T-cell (primary cell): ENCODE measurements at regions not wholly inside any gene's neighbourhood (a gene's known extent, or its start where the extent isn't known, plus 50 kb on each side); places are given as distances from the start of the nearest gene placed in this dataset.

ENCODE experiments used
- ATAC-seq, 4 experiments: fragments of 200-7000 bp in 3 of 4; fragments of 150-1000 bp in 1 of 4; cut with Tn5 transposase; replicated peaks in 1 of 4; 1 replicate in 3 of 4; 2 replicates in 1 of 4; pipeline ENCODE4 v1.10.0; 2021; ENCODE audit warnings: moderate library complexity in 3 of 4, mild to moderate bottlenecking in 2 of 4, moderate number of reproducible peaks in 1 of 4
- CTCF ChIA-PET, 2 donors: fragments of 300-600 bp; sonication (Branson Sonifier 250); formaldehyde crosslinking; loops; one replicate each; lab custom pipeline; 2022; ENCODE audit warnings: antibody characterized with exemption in 2 of 2; lab: Charles Lee
- POLR2A ChIA-PET, 2 donors: fragments of 300-600 bp; sonication (Branson Sonifier 250); formaldehyde crosslinking; loops; one replicate each; lab custom pipeline; 2022; ENCODE audit warnings: antibody characterized with exemption in 2 of 2; lab: Charles Lee
- DNase-seq, 35 experiments: peaks; one replicate each; pipeline versions ENCODE4 v3.0.0 to v3.0.0-alpha.2; 2013 to 2023
- H3K27ac ChIP-seq: one replicate; pipeline ENCODE4 v1.5.1; 2013; ENCODE audit warnings: low read length
- H3K27me3 ChIP-seq, 2 experiments: replicated peaks in 1 of 2; 1 replicate in 1 of 2; 2 replicates in 1 of 2; pipeline versions ENCODE4 v1.6.1 to v1.7.0; 2013; ENCODE audit warnings: low read length in 1 of 2, mixed read lengths in 1 of 2; ENCODE audit not compliant: control insufficient read depth in 2 of 2, insufficient read depth in 2 of 2; ENCODE audit errors: extremely low read depth in 1 of 2
- H3K36me3 ChIP-seq, 2 donors: 1 replicate in 1 of 2; 2 replicates in 1 of 2; pipeline versions ENCODE4 v1.6.1 to v1.7.0; 2013; ENCODE audit warnings: low read length in 1 of 2; ENCODE audit not compliant: control insufficient read depth in 2 of 2, insufficient read depth in 1 of 2; ENCODE audit errors: extremely low read depth in 1 of 2
- H3K4me1 ChIP-seq, 2 experiments: 1 replicate in 1 of 2; 2 replicates in 1 of 2; pipeline versions ENCODE4 v1.6.1 to v1.7.0; 2013; ENCODE audit warnings: low read length in 2 of 2, mixed read lengths in 1 of 2; ENCODE audit not compliant: insufficient read depth in 2 of 2, control insufficient read depth in 1 of 2; ENCODE audit errors: extremely low read depth in 1 of 2
- H3K4me3 ChIP-seq, 2 donors: 1 replicate in 1 of 2; 2 replicates in 1 of 2; pipeline versions ENCODE4 v1.5.1 to v1.7.0; 2013; ENCODE audit warnings: mild to moderate bottlenecking in 2 of 2, low read length in 1 of 2, moderate library complexity in 1 of 2; ENCODE audit not compliant: control insufficient read depth in 1 of 2; ENCODE audit errors: extremely low read depth in 1 of 2
- H3K9me3 ChIP-seq: 2 replicates; pipeline ENCODE4 v1.7.0; 2013
- H3K27ac Mint-ChIP-seq, 2 donors: one replicate each; pipeline ENCODE4 v1.8.0; 2020 to 2021; ENCODE audit warnings: mild to moderate bottlenecking in 2 of 2, mixed read lengths in 2 of 2
- H3K27me3 Mint-ChIP-seq, 2 donors: one replicate each; pipeline ENCODE4 v1.8.0; 2021 to 2022; ENCODE audit warnings: mixed read lengths in 2 of 2
- H3K36me3 Mint-ChIP-seq: one replicate; pipeline ENCODE4 v1.8.0; 2021; ENCODE audit warnings: mixed read lengths
- H3K4me1 Mint-ChIP-seq, 3 donors: one replicate each; pipeline ENCODE4 v1.8.0; 2020 to 2022; ENCODE audit warnings: mixed read lengths in 3 of 3, mild to moderate bottlenecking in 1 of 3
- H3K4me3 Mint-ChIP-seq, 3 donors: one replicate each; pipeline ENCODE4 v1.8.0; 2020 to 2022; ENCODE audit warnings: mild to moderate bottlenecking in 3 of 3, mixed read lengths in 3 of 3, moderate library complexity in 3 of 3
- H3K9me3 Mint-ChIP-seq, 3 donors: one replicate each; pipeline ENCODE4 v1.8.0; 2020 to 2022; ENCODE audit warnings: mixed read lengths in 3 of 3
- WGBS: methylation state at CpG from one replicate; pipeline ENCODE4 v1.1.5; 2013; ENCODE audit warnings: missing lambda C conversion rate; ENCODE audit not compliant: insufficient coverage; 5-methylcytosine and 5-hydroxymethylcytosine counted together

DNA sequence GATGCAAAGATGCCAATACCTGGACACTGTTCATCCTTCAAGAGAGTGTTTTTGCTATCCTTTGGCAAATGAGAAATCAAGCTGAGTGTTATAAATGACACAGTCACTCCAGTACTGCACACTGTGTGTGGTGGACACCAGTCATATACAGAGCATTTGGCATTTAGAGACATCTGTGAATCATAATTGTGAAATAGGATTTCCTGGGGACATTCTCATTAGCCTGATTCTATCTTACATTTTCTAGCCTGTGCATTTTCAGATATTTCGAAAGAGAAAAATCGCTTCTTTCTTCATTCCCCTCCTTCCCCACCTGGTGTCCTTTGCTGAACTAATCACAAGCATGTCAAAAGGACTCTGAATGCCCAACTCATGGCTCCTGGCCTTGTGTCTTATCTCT lies 781.0 kb upstream of the ARGLU1 start:
- WGBS = 73% methylated on average over 2 of the region's 2 CpGs
- peaks cover 0 to 11% (median 6%) of the 10 kb centered on the region in 3 donors for H3K9me3 Mint-ChIP-seq
- Histone ChIP-seq H3K27ac (no peak overlapping the region), H3K9me3 (no peaks in the 10 kb centered on the region), H3K4me1 (no peaks in the 10 kb centered on the region), H3K4me3 (no peak overlapping the region), H3K36me3 (no peaks in the 10 kb centered on the region), H3K27me3 (no peaks in the 10 kb centered on the region)
- H3K27ac Mint-ChIP-seq = no peak overlapping the region
- ATAC-seq = no peak
- no peaks in the 10 kb centered on the region for H3K4me1 Mint-ChIP-seq
- no peak for DNase-seq
- H3K4me3 Mint-ChIP-seq = no peak overlapping the region
- ChIA-PET CTCF (no interaction called here), POLR2A (no interaction called here)
- H3K36me3 Mint-ChIP-seq = no peaks in the 10 kb centered on the region
- no peaks in the 10 kb centered on the region for H3K27me3 Mint-ChIP-seq

DNA sequence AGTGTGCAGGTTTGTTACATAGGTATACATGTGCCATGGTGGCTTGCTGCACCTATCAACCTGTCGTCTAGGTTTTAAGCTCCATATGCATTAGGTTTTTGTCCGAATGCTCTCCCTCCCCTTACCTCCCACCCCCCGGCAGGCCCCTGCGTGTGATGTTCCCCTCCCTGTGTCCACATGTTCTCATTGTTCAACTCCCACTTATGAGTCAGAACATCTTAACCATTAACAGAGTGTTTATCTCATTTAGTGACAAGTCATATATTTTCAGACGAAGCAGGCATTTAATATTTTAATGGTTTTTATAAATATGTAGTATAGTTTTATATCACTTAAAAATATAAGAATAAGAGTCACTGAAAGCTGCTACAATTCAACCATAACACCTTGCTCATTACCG lies 780.5 kb upstream of the ARGLU1 start:
- H3K36me3 Mint-ChIP-seq = no peaks in the 10 kb centered on the region
- Histone ChIP-seq H3K36me3 (no peaks in the 10 kb centered on the region), H3K4me3 (no peak overlapping the region), H3K27ac (no peak overlapping the region), H3K4me1 (no peaks in the 10 kb centered on the region), H3K9me3 (no peaks in the 10 kb centered on the region), H3K27me3 (no peaks in the 10 kb centered on the region)
- DNase-seq (no peak), ATAC-seq (no peak)
- H3K27me3 Mint-ChIP-seq = no peaks in the 10 kb centered on the region
- peaks cover 0 to 11% (median 6%) of the 10 kb centered on the region in 3 donors for H3K9me3 Mint-ChIP-seq
- no peak overlapping the region for H3K4me3 Mint-ChIP-seq
- no peaks in the 10 kb centered on the region for H3K4me1 Mint-ChIP-seq
- WGBS = no CpG with 5 or more reads among the region's 6 CpGs
- ChIA-PET CTCF (no interaction called here), POLR2A (no interaction called here)
- H3K27ac Mint-ChIP-seq = no peak overlapping the region

DNA sequence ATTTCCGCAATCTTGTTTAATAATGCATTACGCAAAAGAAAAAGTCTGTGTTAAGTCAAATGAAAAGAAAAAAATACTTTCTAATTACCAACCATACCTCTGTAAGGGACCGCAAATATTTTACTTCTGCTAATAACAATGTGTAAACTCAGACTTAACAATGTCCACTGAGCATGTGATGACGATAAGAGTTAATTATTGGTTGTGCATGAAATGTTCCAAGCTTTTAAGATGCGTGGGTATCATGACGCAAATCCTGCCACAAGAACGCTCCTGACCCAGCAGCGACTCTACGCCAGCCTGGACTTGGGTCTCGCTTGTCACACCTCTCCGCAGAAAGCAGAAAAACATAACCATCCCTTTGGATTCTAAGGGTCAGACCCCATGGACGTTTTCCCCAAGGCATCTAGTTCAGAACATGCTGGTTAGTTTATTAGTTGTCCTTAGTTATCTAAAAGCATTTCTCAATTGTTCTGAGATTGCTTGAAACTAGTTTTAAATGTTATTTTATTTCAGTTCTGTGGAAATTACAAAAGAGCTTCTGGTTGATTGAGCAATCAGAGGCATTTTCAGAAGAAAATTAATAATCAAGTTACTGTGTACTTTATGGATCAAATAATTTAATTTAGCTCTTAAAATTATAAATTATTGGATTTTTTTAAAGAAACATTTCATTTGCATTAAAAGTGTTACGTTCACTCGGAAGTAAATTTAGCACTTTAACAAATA lies 779.9 kb upstream of the ARGLU1 start:
- ChIA-PET POLR2A (no interaction called here), CTCF (interaction anchor here in 1 of 2 donors (0.6 kb wide), 2 partner anchors 9 to 339 kb away, joined by 3 to 11 read pairs; no protein-coding TSS in a partner anchor)
- no peaks in the 10 kb centered on the region for H3K4me1 Mint-ChIP-seq
- DNase-seq (no peak), ATAC-seq (no peak)
- H3K9me3 Mint-ChIP-seq = peaks cover 3 to 14% (median 6%) of the 10 kb centered on the region in 3 donors
- Histone ChIP-seq H3K9me3 (no peaks in the 10 kb centered on the region), H3K27me3 (no peaks in the 10 kb centered on the region), H3K4me3 (no peak overlapping the region), H3K27ac (no peak overlapping the region), H3K36me3 (no peaks in the 10 kb centered on the region), H3K4me1 (no peaks in the 10 kb centered on the region)
- no peaks in the 10 kb centered on the region for H3K27me3 Mint-ChIP-seq
- no peak overlapping the region for H3K4me3 Mint-ChIP-seq
- 93% methylated on average over 4 of the region's 14 CpGs for WGBS
- H3K27ac Mint-ChIP-seq = no peak overlapping the region
- H3K36me3 Mint-ChIP-seq = no peaks in the 10 kb centered on the region

DNA sequence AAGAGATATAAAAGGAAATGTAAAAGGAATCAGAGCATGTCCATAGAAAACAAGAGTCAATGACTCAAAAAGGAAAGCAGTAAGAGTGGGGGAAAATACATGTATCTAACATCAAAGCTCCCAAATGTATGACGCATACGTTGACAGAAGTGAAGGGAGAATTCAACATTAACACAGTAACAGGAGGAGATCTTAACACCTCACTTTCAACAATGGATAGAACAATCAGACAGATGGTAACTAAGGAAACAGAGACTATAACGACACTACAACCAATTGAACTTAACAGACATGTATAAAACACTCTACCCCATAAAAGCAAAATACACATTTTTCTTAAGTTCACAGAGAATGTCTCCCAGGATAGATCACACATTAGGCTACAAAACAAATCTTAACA lies 774.8 kb upstream of the ARGLU1 start:
- Mint-ChIP-seq H3K4me3 (no peak overlapping the region), H3K4me1 (no peaks in the 10 kb centered on the region), H3K36me3 (no peaks in the 10 kb centered on the region), H3K27me3 (no peaks in the 10 kb centered on the region), H3K27ac (no peak overlapping the region), H3K9me3 (peaks cover 6 to 13% (median 10%) of the 10 kb centered on the region in 3 donors)
- Histone ChIP-seq H3K4me1 (no peaks in the 10 kb centered on the region), H3K27ac (no peak overlapping the region), H3K27me3 (no peaks in the 10 kb centered on the region), H3K9me3 (no peaks in the 10 kb centered on the region), H3K4me3 (no peak overlapping the region), H3K36me3 (no peaks in the 10 kb centered on the region)
- POLR2A ChIA-PET = no interaction called here
- DNase-seq = no peak
- no peak for ATAC-seq
- CTCF ChIA-PET = no interaction called here
- WGBS = no CpG with 5 or more reads among the region's 3 CpGs

DNA sequence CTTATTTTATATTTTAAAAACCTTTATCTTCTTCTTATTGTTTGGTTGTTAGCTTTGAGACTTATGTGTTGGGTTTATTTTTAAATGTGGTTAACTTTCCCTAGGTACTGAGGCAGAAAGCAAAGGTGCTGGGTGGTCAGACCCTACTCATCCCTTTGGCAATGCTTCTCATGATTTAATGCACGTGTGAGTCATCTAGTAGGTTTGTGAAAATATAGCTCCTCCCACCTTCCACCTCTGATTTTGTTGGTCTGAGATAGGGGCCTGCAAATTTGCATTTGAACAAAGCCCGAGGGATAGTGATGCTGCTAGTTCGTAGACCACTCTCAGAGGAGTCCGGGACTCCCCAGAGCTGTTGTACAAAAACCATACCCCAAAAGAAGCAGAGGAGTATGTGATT lies 771.3 kb upstream of the ARGLU1 start:
- DNase-seq (no peak), ATAC-seq (no peak)
- Mint-ChIP-seq H3K27me3 (no peaks in the 10 kb centered on the region), H3K36me3 (no peaks in the 10 kb centered on the region), H3K9me3 (peaks cover 3 to 20% (median 9%) of the 10 kb centered on the region in 3 donors), H3K4me3 (no peak overlapping the region), H3K4me1 (no peaks in the 10 kb centered on the region), H3K27ac (no peak overlapping the region)
- no peaks in the 10 kb centered on the region for H3K4me1 ChIP-seq
- no peaks in the 10 kb centered on the region for H3K27me3 ChIP-seq
- no peak overlapping the region for H3K27ac ChIP-seq
- H3K9me3 ChIP-seq = no peaks in the 10 kb centered on the region
- H3K4me3 ChIP-seq = no peak overlapping the region
- no peaks in the 10 kb centered on the region for H3K36me3 ChIP-seq
- WGBS = no CpG with 5 or more reads among the region's 4 CpGs
- POLR2A ChIA-PET = no interaction called here
- CTCF ChIA-PET = interaction anchor here (0.6 to 0.7 kb wide), 3 partner anchors 8 to 51 kb away, joined by 3 to 11 read pairs (median 3); no protein-coding TSS in a partner anchor

DNA sequence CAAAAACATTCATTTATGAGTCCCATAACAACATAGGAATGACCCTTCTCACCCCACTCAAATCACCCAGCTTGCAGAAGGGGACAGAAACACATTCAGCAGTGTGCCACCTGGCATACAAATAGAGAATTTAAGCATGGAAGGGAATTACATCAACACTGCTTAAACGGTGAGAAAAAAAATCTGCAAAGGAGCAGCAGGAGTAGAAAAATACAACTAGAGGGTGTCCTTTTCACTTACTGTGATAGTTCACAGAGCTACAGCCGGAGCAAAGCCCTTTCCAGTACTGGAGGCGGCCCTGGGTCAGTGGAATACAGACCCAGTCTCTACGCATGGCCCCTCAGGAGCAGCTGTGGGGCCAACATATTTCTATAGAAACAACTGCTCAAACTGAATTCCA lies 764.3 kb upstream of the ARGLU1 start:
- Mint-ChIP-seq H3K27me3 (no peaks in the 10 kb centered on the region), H3K27ac (no peak overlapping the region), H3K4me1 (no peaks in the 10 kb centered on the region), H3K36me3 (no peaks in the 10 kb centered on the region), H3K4me3 (no peak overlapping the region), H3K9me3 (peaks cover 0 to 15% (median 0%) of the 10 kb centered on the region in 3 donors)
- Histone ChIP-seq H3K27ac (no peak overlapping the region), H3K4me1 (no peaks in the 10 kb centered on the region), H3K4me3 (no peak overlapping the region), H3K27me3 (no peaks in the 10 kb centered on the region), H3K9me3 (no peaks in the 10 kb centered on the region), H3K36me3 (no peaks in the 10 kb centered on the region)
- CTCF ChIA-PET = no interaction called here
- POLR2A ChIA-PET = no interaction called here
- 38% methylated on average over 2 of the region's 4 CpGs for WGBS
- DNase-seq (no peak), ATAC-seq (no peak)
